ENCODE measurements at regions not wholly inside any gene's neighbourhood (a gene's known extent, or its start where the extent isn't known, plus 50 kb on each side); places are given as distances from the start of the nearest gene placed in this dataset.
A peak's percentile ranks its signal among the peaks of the same experiment; 100 is the strongest.

GRCh38 chr4:60759518-60760245 lies 440.4 kb upstream of the ADGRL3 start:
- no peak for DNase-seq (ENCODE audit: low read depth)

- peak; percentile 9 for DNase-seq (ENCODE audit: low read depth)
Observed at GRCh38 chr4:60780874-60781273, 419.3 kb upstream of the ADGRL3 start.

- DNase-seq (ENCODE audit: low read depth): no peak
Observed at GRCh38 chr4:60790608-60791007, 409.5 kb upstream of the ADGRL3 start.

GRCh38 chr4:60794372-60794771 lies 405.8 kb upstream of the ADGRL3 start:
- no peak for DNase-seq (ENCODE audit: low read depth)

GRCh38 chr4:60799214-60799613 lies 400.9 kb upstream of the ADGRL3 start:
- DNase-seq (ENCODE audit: low read depth): no peak

GRCh38 chr4:60800701-60801100 lies 399.4 kb upstream of the ADGRL3 start:
- no peak for DNase-seq (ENCODE audit: low read depth)

- DNase-seq (ENCODE audit: low read depth): no peak
Observed at GRCh38 chr4:60805500-60806313, 394.4 kb upstream of the ADGRL3 start.

- DNase-seq (ENCODE audit: low read depth): no peak
Observed at GRCh38 chr4:60808726-60809485, 391.2 kb upstream of the ADGRL3 start.

- DNase-seq (ENCODE audit: low read depth): no peak
Observed at GRCh38 chr4:60809486-60809800, 390.7 kb upstream of the ADGRL3 start.

GRCh38 chr4:60812811-60813210 lies 387.3 kb upstream of the ADGRL3 start:
- no peak for DNase-seq (ENCODE audit: low read depth)

GRCh38 chr4:60814549-60814948 lies 385.6 kb upstream of the ADGRL3 start:
- no peak for DNase-seq (ENCODE audit: low read depth)

GRCh38 chr4:60817609-60818008 lies 382.5 kb upstream of the ADGRL3 start:
- no peak for DNase-seq (ENCODE audit: low read depth)

- DNase-seq (ENCODE audit: low read depth): no peak
Observed at GRCh38 chr4:60822986-60823385, 377.1 kb upstream of the ADGRL3 start.

- no peak for DNase-seq (ENCODE audit: low read depth)
Observed at GRCh38 chr4:60840020-60840419, 360.1 kb upstream of the ADGRL3 start.

GRCh38 chr4:60846678-60847077 lies 353.4 kb upstream of the ADGRL3 start:
- no peak for DNase-seq (ENCODE audit: low read depth)

- no peak for DNase-seq (ENCODE audit: low read depth)
Observed at GRCh38 chr4:60847614-60848013, 352.5 kb upstream of the ADGRL3 start.

- no peak for DNase-seq (ENCODE audit: low read depth)
Observed at GRCh38 chr4:60857130-60857753, 342.9 kb upstream of the ADGRL3 start.

- DNase-seq (ENCODE audit: low read depth): no peak
Observed at GRCh38 chr4:60863442-60863841, 336.7 kb upstream of the ADGRL3 start.

- no peak for DNase-seq (ENCODE audit: low read depth)
Observed at GRCh38 chr4:60865273-60865672, 334.9 kb upstream of the ADGRL3 start.

GRCh38 chr4:60868232-60868960 lies 331.7 kb upstream of the ADGRL3 start:
- no peak for DNase-seq (ENCODE audit: low read depth)

- DNase-seq (ENCODE audit: low read depth): no peak
Observed at GRCh38 chr4:60879135-60879701, 320.9 kb upstream of the ADGRL3 start.
